ENCODE measurements at regions not wholly inside any gene's neighbourhood (a gene's known extent, or its start where the extent isn't known, plus 50 kb on each side); places are given as distances from the start of the nearest gene placed in this dataset.

DNA sequence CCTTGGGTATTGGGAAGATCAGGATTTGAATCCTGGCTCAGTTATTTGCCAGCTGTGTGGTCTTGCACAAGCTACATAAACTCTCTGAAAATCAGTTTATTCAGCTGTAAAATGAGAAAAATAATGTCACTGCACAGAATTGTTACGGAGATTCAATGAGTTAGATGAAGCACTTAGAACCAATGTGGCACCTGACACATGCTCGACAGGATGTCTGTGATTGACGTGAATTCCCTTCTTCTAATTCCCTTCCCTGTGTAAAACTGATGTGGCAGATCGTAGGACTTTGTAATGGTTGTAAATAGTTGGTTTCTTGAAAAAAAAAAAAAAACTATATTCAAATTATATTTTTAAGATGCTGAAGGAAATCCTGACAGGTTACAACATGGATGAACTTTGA, 249.9 kb upstream of the MKLN1 start:
- Histone ChIP-seq H3K4me1 (ENCODE audit: control insufficient read depth in 1 of 2, insufficient read depth in 2 of 2, low read length in 2 of 2) (peaks cover 0 to 6% of the 10 kb centered on the region in 2 experiments; a peak in 1 of 4 replicates), H3K27me3 (ENCODE audit: insufficient read depth, low read length) (no peaks in the 10 kb centered on the region), H3K9ac (ENCODE audit: low read length) (no peak overlapping the region), H3K4me2 (ENCODE audit: low read length) (no peak overlapping the region), H3K36me3 (ENCODE audit: control insufficient read depth in 1 of 2, insufficient read depth in 2 of 2, low read length in 2 of 2) (no peaks in the 10 kb centered on the region; a peak in 1 of 4 replicates), H3K27ac (ENCODE audit: low read depth, low read length) (no peak overlapping the region), H3K4me3 (replicated peaks in 1 of 2; ENCODE audit: low read depth in 1 of 2, low read length in 2 of 2) (no peak overlapping the region), H2AFZ (ENCODE audit: low read depth, low read length, poor library complexity, severe bottlenecking) (no peak overlapping the region), H3K79me2 (ENCODE audit: insufficient read depth, low read length) (peaks cover 55% of the 10 kb centered on the region), H3K9me2 (ENCODE audit: insufficient read depth) (no peaks in the 10 kb centered on the region), H4K20me1 (ENCODE audit: insufficient read depth) (no peaks in the 10 kb centered on the region), H3K9me3 (ENCODE audit: control insufficient read depth in 1 of 2, insufficient read depth in 1 of 2, low read depth in 1 of 2, low read length in 2 of 2) (no peaks in the 10 kb centered on the region)
- ChIA-PET RAD21 (ENCODE audit: low non-redundant PET in 1 of 2, low total read pairs in 2 of 2, uncharacterized antibody in 2 of 2, unreplicated experiment in 2 of 2) (no interaction called here), POLR2A (no interaction called here), CTCF (no interaction called here)
- no TSS peak for BruUV-seq (replicated peaks)
- no peak for DNase-seq (ENCODE audit: low read depth, low spot score)
- intact Hi-C loops (cut with micrococcal nuclease): no loop called here
- TF ChIP-seq TCF7L2 (IDR thresholded peaks at IDR 0.05; ENCODE audit: borderline replicate concordance, extremely low read depth, insufficient read depth, insufficient read length): no peak
- ATAC-seq: no peak

DNA sequence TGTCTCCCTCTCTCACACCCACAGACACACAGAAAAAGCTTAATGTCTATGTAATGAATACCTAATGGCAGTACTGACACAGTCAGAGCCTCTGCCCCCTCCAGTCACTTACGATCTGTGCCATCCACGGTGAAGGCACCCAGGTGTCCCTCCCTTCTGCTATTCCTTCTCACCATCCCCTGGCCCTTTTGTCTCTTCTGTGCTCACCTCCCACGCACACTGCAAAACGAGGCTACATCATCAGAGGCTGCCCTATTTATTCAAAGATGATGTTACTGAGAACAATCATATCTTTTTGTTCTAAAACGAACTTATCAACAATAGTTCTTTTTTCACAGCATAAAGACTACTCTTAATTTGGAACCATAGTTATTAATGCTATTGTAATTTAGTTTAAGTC, 246.9 kb upstream of the MKLN1 start:
- H4K20me1 ChIP-seq (ENCODE audit: insufficient read depth): no peaks in the 10 kb centered on the region
- H3K9ac ChIP-seq (ENCODE audit: low read length): no peak overlapping the region
- H3K4me1 ChIP-seq (ENCODE audit: control insufficient read depth in 1 of 2, insufficient read depth in 2 of 2, low read length in 2 of 2): peaks cover 0 to 5% of the 10 kb centered on the region in 2 experiments; a peak in 1 of 4 replicates
- intact Hi-C loops (cut with micrococcal nuclease): no loop called here
- DNase-seq (ENCODE audit: low read depth, low spot score) (no peak), ATAC-seq (no peak)
- no peaks in the 10 kb centered on the region for H3K9me3 ChIP-seq (ENCODE audit: control insufficient read depth in 1 of 2, insufficient read depth in 1 of 2, low read depth in 1 of 2, low read length in 2 of 2)
- H3K9me2 ChIP-seq (ENCODE audit: insufficient read depth): no peaks in the 10 kb centered on the region; the same call in 1 of the 2 replicates
- no peak overlapping the region for H3K4me3 ChIP-seq (replicated peaks in 1 of 2; ENCODE audit: low read depth in 1 of 2, low read length in 2 of 2)
- no TSS peak for BruUV-seq (replicated peaks)
- ChIA-PET POLR2A (no interaction called here), RAD21 (ENCODE audit: low non-redundant PET in 1 of 2, low total read pairs in 2 of 2, uncharacterized antibody in 2 of 2, unreplicated experiment in 2 of 2) (no interaction called here), CTCF (interaction anchor here (1.0 kb wide), 1 partner anchor 13 kb away, joined by 3 read pairs; no protein-coding TSS in a partner anchor)
- H3K27ac ChIP-seq (ENCODE audit: low read depth, low read length): no peak overlapping the region
- no peak overlapping the region for H3K4me2 ChIP-seq (ENCODE audit: low read length)
- no peak overlapping the region for H2AFZ ChIP-seq (ENCODE audit: low read depth, low read length, poor library complexity, severe bottlenecking)
- no peaks in the 10 kb centered on the region for H3K27me3 ChIP-seq (ENCODE audit: insufficient read depth, low read length)
- no peak for TF ChIP-seq EZH2 (IDR thresholded peaks at IDR 0.05)
- no peak for TF ChIP-seq YY1 (IDR thresholded peaks at IDR 0.05; ENCODE audit: extremely low read depth, insufficient replicate concordance, low read depth, low read length)
- TF ChIP-seq CBX3 (IDR thresholded peaks at IDR 0.05; ENCODE audit: low read depth): no peak
- TF ChIP-seq ELF1 (IDR thresholded peaks at IDR 0.05; ENCODE audit: borderline replicate concordance, low read depth): no peak
- TF ChIP-seq FOSL1 (IDR thresholded peaks at IDR 0.05; ENCODE audit: low read depth): no peak
- TF ChIP-seq SIN3A (IDR thresholded peaks at IDR 0.05; ENCODE audit: low read depth): no peak
- TF ChIP-seq ZFX (IDR thresholded peaks at IDR 0.05): no peak
- no peak for TF ChIP-seq EGR1 (IDR thresholded peaks at IDR 0.05; ENCODE audit: low read depth)
- no peak for TF ChIP-seq ZNF274 (IDR thresholded peaks at IDR 0.05; ENCODE audit: low read depth, low read length)
- no peak for TF ChIP-seq SRF (IDR thresholded peaks at IDR 0.05; ENCODE audit: low read depth)
- TF ChIP-seq, protein P1, sequence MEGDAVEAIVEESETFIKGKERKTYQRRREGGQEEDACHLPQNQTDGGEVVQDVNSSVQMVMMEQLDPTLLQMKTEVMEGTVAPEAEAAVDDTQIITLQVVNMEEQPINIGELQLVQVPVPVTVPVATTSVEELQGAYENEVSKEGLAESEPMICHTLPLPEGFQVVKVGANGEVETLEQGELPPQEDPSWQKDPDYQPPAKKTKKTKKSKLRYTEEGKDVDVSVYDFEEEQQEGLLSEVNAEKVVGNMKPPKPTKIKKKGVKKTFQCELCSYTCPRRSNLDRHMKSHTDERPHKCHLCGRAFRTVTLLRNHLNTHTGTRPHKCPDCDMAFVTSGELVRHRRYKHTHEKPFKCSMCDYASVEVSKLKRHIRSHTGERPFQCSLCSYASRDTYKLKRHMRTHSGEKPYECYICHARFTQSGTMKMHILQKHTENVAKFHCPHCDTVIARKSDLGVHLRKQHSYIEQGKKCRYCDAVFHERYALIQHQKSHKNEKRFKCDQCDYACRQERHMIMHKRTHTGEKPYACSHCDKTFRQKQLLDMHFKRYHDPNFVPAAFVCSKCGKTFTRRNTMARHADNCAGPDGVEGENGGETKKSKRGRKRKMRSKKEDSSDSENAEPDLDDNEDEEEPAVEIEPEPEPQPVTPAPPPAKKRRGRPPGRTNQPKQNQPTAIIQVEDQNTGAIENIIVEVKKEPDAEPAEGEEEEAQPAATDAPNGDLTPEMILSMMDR (IDR thresholded peaks at IDR 0.05 in 2 of 3, conservative IDR thresholded peaks at IDR 0.05 in 1 of 3; ENCODE audit: borderline replicate concordance in 1 of 3, insufficient read depth in 1 of 3, low read depth in 2 of 3, low read length in 2 of 3): no peak
- no peak for TF ChIP-seq RAD21 (IDR thresholded peaks at IDR 0.05; ENCODE audit: low read depth)
- no peak for TF ChIP-seq POLR2AphosphoS5 (IDR thresholded peaks at IDR 0.05; ENCODE audit: low read depth, low read length)
- no peaks in the 10 kb centered on the region; a peak in 1 of 4 replicates for H3K36me3 ChIP-seq (ENCODE audit: control insufficient read depth in 1 of 2, insufficient read depth in 2 of 2, low read length in 2 of 2)
- H3K79me2 ChIP-seq (ENCODE audit: insufficient read depth, low read length): peaks cover 61% of the 10 kb centered on the region
